ENCODE measurements at regions not wholly inside any gene's neighbourhood (a gene's known extent, or its start where the extent isn't known, plus 50 kb on each side); places are given as distances from the start of the nearest gene placed in this dataset.

- TF ChIP-seq, protein P1, sequence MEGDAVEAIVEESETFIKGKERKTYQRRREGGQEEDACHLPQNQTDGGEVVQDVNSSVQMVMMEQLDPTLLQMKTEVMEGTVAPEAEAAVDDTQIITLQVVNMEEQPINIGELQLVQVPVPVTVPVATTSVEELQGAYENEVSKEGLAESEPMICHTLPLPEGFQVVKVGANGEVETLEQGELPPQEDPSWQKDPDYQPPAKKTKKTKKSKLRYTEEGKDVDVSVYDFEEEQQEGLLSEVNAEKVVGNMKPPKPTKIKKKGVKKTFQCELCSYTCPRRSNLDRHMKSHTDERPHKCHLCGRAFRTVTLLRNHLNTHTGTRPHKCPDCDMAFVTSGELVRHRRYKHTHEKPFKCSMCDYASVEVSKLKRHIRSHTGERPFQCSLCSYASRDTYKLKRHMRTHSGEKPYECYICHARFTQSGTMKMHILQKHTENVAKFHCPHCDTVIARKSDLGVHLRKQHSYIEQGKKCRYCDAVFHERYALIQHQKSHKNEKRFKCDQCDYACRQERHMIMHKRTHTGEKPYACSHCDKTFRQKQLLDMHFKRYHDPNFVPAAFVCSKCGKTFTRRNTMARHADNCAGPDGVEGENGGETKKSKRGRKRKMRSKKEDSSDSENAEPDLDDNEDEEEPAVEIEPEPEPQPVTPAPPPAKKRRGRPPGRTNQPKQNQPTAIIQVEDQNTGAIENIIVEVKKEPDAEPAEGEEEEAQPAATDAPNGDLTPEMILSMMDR (IDR thresholded peaks at IDR 0.05): no peak
- no peak for TF ChIP-seq POLR2A (IDR thresholded peaks at IDR 0.05)
These were observed 271.7 kb downstream of the RFPL4B start for GRCh38 chr6:112618849-112619248.

All from ovary (tissue), 3 donors.